SIG-M5 (cell line): ENCODE measurements at regions not wholly inside any gene's neighbourhood (a gene's known extent, or its start where the extent isn't known, plus 50 kb on each side); places are given as distances from the start of the nearest gene placed in this dataset.

Experiments used
- DNase-seq: peaks from one replicate; lab custom pipeline; 2025; lab: John Stamatoyannopoulos, UW

- DNase-seq: no peak
Measured at GRCh38 chr2:56444339-56444738, 260.5 kb downstream of the CCDC85A start.

- no peak for DNase-seq
Measured at GRCh38 chr2:56448403-56449001, 264.7 kb downstream of the CCDC85A start.

- no peak for DNase-seq
Measured at GRCh38 chr2:56449002-56449431, 265.2 kb downstream of the CCDC85A start.

- no peak for DNase-seq
Measured at GRCh38 chr2:56449449-56449860, 265.7 kb downstream of the CCDC85A start.

GRCh38 chr2:56450047-56450446 is 266.3 kb downstream of the CCDC85A start:
- DNase-seq: no peak

DNA sequence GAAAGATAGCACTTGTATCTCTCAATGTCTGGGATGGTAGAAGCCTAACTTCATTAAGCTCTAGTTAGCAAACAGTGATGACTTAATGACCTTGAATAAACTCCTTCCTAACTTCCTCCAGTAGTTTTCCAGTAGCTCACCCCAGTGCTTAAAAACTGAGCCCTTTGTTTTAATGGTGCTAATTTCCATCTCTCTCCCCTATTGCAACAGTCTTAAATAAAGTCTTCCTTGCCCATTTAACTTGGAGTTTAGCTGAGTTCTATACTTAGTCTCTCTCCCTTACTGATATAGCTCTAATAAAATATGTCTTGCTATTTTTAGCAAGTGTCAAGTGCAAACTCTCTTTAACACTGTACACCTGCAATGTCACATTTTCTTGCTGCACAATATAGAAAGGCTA is 267.0 kb downstream of the CCDC85A start:
- no peak for DNase-seq

- DNase-seq: no peak
Measured at GRCh38 chr2:56455642-56456041, 271.9 kb downstream of the CCDC85A start.

GRCh38 chr2:56456791-56457190 is 273.0 kb downstream of the CCDC85A start:
- DNase-seq: no peak

DNA sequence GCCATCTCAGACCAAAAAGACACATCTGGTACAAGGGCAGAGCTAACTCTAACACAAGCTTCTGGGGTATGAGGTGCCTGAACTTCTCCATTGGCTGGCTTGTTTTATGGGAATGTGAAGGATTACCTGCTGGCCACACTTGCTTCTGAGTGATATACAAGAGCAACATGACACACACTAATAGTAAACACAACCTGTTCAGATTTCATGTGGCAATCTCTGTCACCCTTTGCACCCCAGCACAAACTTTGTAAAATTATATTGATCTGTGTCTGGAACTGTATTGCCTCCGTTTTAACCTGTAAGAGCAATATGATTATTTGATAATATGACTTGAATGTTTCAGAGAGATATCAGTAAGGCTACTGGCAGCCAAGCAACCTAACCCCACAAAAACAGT is 276.7 kb downstream of the CCDC85A start:
- DNase-seq: no peak

GRCh38 chr2:56464066-56464465 is 280.3 kb downstream of the CCDC85A start:
- DNase-seq: no peak

- no peak for DNase-seq
Measured at GRCh38 chr2:56464613-56465012, 280.8 kb downstream of the CCDC85A start.

DNA sequence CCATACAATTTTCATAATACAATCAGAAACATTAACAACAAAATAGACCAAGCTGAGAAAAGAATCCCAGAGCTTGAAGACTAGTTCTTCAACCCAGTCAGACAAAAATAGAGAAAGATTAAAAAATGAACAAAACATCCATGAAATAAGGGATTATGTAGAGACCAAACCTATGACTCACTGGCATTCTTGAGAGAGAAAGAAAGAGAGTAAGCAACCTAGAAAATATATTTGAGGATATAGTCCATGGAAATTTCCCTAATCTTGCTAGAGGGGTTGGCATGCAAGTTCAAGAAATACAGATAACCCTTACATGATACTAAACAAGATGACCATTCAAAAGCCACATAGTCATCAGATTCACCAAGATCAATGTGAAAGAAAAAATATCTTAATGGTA is 281.7 kb downstream of the CCDC85A start:
- no peak for DNase-seq

- DNase-seq: no peak
Measured at GRCh38 chr2:56473524-56473923, 289.7 kb downstream of the CCDC85A start.

DNA sequence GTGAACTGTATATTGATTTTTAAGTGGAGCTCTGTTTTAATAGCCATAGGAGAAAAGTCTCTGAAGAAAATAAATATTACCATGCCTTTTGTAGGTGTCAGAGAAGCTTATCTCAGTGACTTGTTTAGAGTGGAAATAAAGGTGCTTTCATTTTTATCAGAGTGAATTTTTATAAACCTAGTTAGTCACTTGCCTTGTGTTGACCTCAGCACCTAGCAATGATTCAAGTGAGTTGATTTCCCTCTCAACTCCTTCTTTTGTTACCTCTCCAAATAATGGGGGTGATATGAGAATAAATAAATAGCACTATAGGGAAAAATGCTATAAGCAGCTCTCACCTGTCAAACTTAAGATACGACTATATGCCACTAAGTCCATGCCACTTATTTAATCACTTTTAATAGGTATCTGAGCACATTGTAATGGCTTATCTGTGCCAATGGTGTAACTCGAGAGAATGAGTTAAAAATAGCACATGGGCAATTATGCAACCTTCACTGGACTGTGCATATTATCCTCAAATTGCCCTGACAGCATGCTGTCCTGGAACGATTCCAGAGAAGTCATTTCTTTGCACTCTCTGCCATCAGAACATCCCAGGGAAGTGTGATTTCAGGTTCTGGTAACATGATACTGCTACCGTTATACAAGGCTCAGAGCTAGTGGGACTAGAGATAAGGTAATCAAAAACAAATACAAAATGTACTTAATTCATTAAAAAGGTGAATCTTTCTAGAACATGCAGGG is 290.8 kb downstream of the CCDC85A start:
- DNase-seq: no peak

- no peak for DNase-seq
Measured at GRCh38 chr2:56475191-56475590, 291.4 kb downstream of the CCDC85A start.

DNA sequence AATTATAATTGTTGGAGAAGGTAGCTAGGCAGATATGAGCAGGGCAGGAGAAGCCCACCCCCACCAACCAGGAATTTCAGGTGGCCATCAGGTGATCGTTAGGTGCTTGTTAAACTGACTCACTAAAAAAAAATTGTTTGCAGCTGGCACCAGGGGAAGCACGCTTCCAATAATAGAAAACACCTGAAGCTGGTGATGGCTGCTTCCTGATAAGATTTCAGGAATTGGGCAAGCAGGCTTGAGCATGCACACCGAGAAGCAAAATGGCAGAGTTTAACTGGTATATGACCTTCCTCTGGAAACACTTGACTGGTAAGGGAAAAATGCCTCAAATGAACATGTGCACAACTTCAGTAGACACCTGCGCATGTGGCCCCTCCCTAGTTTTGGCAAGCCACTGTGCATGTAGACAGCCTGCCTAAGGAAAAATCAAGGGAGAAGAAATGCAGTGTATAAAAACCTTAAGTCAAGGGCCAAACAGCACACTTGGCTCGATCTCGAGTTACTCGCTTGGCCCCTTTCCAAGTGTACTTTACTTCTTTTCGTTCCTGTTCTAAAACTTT is 292.8 kb downstream of the CCDC85A start:
- no peak for DNase-seq

GRCh38 chr2:56478027-56478426 is 294.2 kb downstream of the CCDC85A start:
- no peak for DNase-seq

- no peak for DNase-seq
Measured at GRCh38 chr2:56483081-56483480, 299.3 kb downstream of the CCDC85A start.

DNA sequence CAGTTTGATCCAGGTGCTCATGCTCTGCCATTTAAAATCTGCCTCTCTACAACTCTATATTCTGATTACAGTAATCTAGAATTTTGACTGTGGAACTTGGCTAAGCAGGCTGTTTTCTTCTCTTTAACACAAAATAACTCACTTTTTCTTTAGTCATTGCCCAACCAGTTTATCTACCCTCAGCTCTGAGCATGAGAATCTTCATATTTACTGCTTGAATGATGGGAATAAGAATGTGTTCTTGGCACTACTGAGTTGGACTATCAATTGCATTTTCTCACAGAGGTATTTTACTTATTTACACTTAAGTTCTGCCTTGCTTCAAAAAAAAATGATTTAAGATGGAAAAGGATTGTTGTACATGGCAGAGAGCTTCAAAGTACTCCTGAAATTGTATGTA is 301.1 kb downstream of the CCDC85A start:
- DNase-seq: no peak

- DNase-seq: no peak
Measured at GRCh38 chr2:56500317-56500716, 316.5 kb downstream of the CCDC85A start.

DNA sequence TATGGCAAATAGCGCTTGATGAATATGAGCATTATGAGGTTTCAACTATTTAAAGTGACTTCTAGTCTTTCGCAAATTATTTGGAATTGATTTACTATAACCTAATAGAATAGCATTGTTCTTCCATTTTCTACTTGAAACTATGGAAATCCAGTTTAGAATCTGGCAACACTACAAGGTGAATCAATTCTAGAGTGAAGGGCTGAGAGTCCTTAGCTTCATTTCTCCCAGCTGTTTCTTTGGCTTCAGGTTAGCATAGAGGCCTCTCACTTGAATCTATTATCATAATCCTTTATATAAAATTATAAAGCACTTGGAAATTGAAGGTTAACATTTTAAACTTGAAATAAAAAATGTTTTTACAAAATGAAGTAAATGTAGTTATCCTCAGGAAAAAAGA is 318.8 kb downstream of the CCDC85A start:
- no peak for DNase-seq

DNA sequence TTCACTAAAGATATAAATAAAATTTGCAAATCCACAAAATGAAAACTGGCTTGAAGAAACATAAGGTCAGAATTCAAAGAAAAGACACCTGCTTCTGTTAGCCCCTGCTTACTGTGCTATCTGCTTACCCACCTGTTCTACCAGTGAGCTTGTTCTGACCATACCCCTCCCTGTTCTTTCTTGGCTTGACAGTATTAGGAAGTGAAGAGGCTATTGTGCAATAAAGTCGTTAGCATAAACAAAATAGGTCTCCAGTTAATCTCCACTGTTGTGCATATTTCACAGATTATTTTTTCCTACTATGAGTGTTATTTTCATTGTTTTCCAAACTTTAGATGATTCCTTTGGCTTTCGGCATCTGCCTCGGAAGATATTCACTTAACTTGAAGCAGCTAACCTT is 322.1 kb downstream of the CCDC85A start:
- no peak for DNase-seq

- DNase-seq: no peak
Measured at GRCh38 chr2:56508662-56509061, 324.9 kb downstream of the CCDC85A start.

- no peak for DNase-seq
Measured at GRCh38 chr2:56510610-56511009, 326.8 kb downstream of the CCDC85A start.
